HFFc6 (cell line): ENCODE measurements at regions not wholly inside any gene's neighbourhood (a gene's known extent, or its start where the extent isn't known, plus 50 kb on each side); places are given as distances from the start of the nearest gene placed in this dataset.

Experiments
- DNase-seq: peaks from one replicate; pipeline ENCODE4 v3.0.0-alpha.2; 2018
- H3K27ac Mint-ChIP-seq: 2 replicates; pipeline ENCODE4 v1.8.0; 2020; ENCODE audit warnings: mild to moderate bottlenecking, mixed read lengths
- H3K27me3 Mint-ChIP-seq: 2 replicates; pipeline ENCODE4 v1.8.0; 2021; ENCODE audit warnings: mild to moderate bottlenecking, moderate library complexity, mixed read lengths; ENCODE audit not compliant: insufficient read depth
- H3K36me3 Mint-ChIP-seq: 2 replicates; pipeline ENCODE4 v1.8.0; 2021; ENCODE audit warnings: low read depth, mixed read lengths
- H3K4me1 Mint-ChIP-seq: 2 replicates; pipeline ENCODE4 v1.8.0; 2020; ENCODE audit warnings: low read depth, mixed read lengths
- H3K4me3 Mint-ChIP-seq: 2 replicates; pipeline ENCODE4 v1.8.0; 2020; ENCODE audit warnings: mild to moderate bottlenecking, moderate library complexity, mixed read lengths
- H3K9me3 Mint-ChIP-seq: 2 replicates; pipeline ENCODE4 v1.8.0; 2020; ENCODE audit warnings: mild to moderate bottlenecking, mixed read lengths
- TF ChIP-seq, protein P1 (sequence below): fragments of 200-600 bp; sonication (generic); IDR thresholded peaks from 2 replicates; pipeline ENCODE4 v1.5.0; 2021; ENCODE audit warnings: antibody characterized with exemption, mild to moderate bottlenecking

DNA sequence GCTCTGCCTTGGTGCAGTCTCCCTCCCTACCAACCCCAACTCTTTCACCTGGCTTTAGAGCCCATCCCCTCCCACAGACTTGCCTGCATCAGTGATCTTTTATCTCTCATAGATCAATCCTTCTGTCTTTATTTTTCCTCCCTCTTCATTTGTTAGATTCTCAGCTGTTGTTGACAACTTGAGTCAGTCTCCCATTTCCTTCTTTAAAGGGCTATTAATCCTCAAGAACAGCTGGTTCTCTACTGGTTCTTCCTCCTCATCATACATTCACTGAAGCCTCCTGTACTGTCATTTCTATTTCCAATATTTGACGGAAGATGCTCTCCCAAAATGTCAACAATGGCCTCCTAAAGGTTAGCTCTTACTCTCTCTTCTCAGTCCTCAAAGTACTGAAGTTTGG is 408.2 kb downstream of the TBC1D4 start:
- Mint-ChIP-seq H3K36me3 (no peaks in the 10 kb centered on the region), H3K27ac (no peak overlapping the region), H3K4me1 (peaks cover 16% of the 10 kb centered on the region), H3K27me3 (peaks cover 2% of the 10 kb centered on the region; the same call in 1 of the 2 replicates), H3K9me3 (no peaks in the 10 kb centered on the region), H3K4me3 (no peak overlapping the region)
- TF ChIP-seq, protein P1, sequence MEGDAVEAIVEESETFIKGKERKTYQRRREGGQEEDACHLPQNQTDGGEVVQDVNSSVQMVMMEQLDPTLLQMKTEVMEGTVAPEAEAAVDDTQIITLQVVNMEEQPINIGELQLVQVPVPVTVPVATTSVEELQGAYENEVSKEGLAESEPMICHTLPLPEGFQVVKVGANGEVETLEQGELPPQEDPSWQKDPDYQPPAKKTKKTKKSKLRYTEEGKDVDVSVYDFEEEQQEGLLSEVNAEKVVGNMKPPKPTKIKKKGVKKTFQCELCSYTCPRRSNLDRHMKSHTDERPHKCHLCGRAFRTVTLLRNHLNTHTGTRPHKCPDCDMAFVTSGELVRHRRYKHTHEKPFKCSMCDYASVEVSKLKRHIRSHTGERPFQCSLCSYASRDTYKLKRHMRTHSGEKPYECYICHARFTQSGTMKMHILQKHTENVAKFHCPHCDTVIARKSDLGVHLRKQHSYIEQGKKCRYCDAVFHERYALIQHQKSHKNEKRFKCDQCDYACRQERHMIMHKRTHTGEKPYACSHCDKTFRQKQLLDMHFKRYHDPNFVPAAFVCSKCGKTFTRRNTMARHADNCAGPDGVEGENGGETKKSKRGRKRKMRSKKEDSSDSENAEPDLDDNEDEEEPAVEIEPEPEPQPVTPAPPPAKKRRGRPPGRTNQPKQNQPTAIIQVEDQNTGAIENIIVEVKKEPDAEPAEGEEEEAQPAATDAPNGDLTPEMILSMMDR, result no peak
- no peak for DNase-seq

GRCh38 chr13:75072891-75073290 is 409.1 kb downstream of the TBC1D4 start:
- H3K36me3 Mint-ChIP-seq, result no peaks in the 10 kb centered on the region
- H3K4me3 Mint-ChIP-seq, result no peak overlapping the region

GRCh38 chr13:75072368-75072767 is 409.6 kb downstream of the TBC1D4 start:
- no peak overlapping the region for H3K4me3 Mint-ChIP-seq
- no peak for DNase-seq
- H3K27ac Mint-ChIP-seq, result no peak overlapping the region
- TF ChIP-seq, protein P1, result no peak
- H3K9me3 Mint-ChIP-seq, result no peaks in the 10 kb centered on the region
- H3K36me3 Mint-ChIP-seq, result no peaks in the 10 kb centered on the region
- peaks cover 16% of the 10 kb centered on the region for H3K4me1 Mint-ChIP-seq
- peaks cover 2% of the 10 kb centered on the region; the same call in 1 of the 2 replicates for H3K27me3 Mint-ChIP-seq

More at GRCh38 chr13:75072891-75073290, 409.1 kb downstream of the TBC1D4 start:
- Mint-ChIP-seq H3K27ac (no peak overlapping the region), H3K4me1 (peaks cover 16% of the 10 kb centered on the region), H3K27me3 (peaks cover 2% of the 10 kb centered on the region; the same call in 1 of the 2 replicates), H3K9me3 (no peaks in the 10 kb centered on the region)
- TF ChIP-seq, protein P1, result no peak
- no peak for DNase-seq

- H3K4me3 Mint-ChIP-seq, result no peak overlapping the region
- H3K9me3 Mint-ChIP-seq, result no peaks in the 10 kb centered on the region
- peaks cover 16% of the 10 kb centered on the region for H3K4me1 Mint-ChIP-seq
- no peak for DNase-seq
- no peaks in the 10 kb centered on the region for H3K36me3 Mint-ChIP-seq
- TF ChIP-seq, protein P1, result no peak
- peaks cover 2% of the 10 kb centered on the region; the same call in 1 of the 2 replicates for H3K27me3 Mint-ChIP-seq
- no peak overlapping the region for H3K27ac Mint-ChIP-seq
Observed at GRCh38 chr13:75071796-75072195, 410.2 kb downstream of the TBC1D4 start.

DNA sequence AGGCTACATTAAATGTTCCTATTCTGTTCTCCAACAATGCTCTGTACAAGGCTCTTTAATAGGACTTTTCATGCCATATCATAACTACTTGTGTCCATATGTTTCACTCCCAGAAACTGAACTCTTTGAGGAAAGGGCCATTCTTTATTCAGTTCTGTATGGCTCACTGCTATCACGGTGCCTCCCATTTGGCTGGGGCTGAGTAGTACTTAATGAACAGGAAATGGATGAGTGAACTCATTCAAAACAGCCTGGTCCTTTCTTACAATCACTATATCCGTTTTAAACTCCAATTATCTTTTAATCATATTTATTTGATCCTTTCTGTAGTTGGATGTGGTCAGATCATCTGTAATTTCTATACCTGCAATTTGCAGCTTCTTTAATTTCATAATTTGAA is 410.6 kb downstream of the TBC1D4 start:
- Mint-ChIP-seq H3K27ac (no peak overlapping the region), H3K9me3 (no peaks in the 10 kb centered on the region), H3K4me3 (no peak overlapping the region), H3K4me1 (peaks cover 16% of the 10 kb centered on the region), H3K36me3 (no peaks in the 10 kb centered on the region), H3K27me3 (peaks cover 2% of the 10 kb centered on the region; the same call in 1 of the 2 replicates)
- TF ChIP-seq, protein P1, result no peak
- DNase-seq, result no peak

DNA sequence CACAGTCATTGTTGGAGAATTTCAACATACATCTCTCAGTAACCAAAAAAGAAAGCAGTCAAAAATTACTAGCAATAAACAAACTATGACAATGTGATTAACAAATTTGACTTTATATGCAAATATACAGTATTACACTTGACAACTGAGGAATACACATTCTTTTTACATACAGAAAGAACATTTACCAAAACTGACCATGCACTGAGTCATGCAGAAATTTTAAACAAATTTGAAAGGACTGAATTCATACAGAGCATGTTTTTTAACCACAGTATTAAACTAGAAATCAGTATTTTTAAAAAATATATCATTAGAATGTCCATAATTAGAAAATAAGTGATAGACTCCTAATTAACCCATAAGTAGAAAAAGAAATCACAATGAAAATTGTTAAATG is 420.1 kb downstream of the TBC1D4 start:
- H3K27me3 Mint-ChIP-seq, result peaks cover 9% of the 10 kb centered on the region; the same call in 1 of the 2 replicates
- H3K4me3 Mint-ChIP-seq, result no peak overlapping the region

More for the DNA sequence above, 420.1 kb downstream of the TBC1D4 start:
- Mint-ChIP-seq H3K27ac (no peak overlapping the region), H3K36me3 (no peaks in the 10 kb centered on the region), H3K9me3 (no peaks in the 10 kb centered on the region), H3K4me1 (no peaks in the 10 kb centered on the region)
- no peak for DNase-seq
- TF ChIP-seq, protein P1, result no peak
